GM10847 (cell line): ENCODE measurements at regions not wholly inside any gene's neighbourhood (a gene's known extent, or its start where the extent isn't known, plus 50 kb on each side); places are given as distances from the start of the nearest gene placed in this dataset.

Experiments used
- POLR2A ChIP-seq: IDR thresholded peaks from 2 replicates; pipeline ENCODE4 v1.6.1; 2011; ENCODE audit not compliant: insufficient read length; ENCODE audit errors: extremely low read depth

GRCh38 chr7:130986261-130986690, 252.3 kb upstream of the KLF14 start:
- TF ChIP-seq POLR2A, result no peak

DNA sequence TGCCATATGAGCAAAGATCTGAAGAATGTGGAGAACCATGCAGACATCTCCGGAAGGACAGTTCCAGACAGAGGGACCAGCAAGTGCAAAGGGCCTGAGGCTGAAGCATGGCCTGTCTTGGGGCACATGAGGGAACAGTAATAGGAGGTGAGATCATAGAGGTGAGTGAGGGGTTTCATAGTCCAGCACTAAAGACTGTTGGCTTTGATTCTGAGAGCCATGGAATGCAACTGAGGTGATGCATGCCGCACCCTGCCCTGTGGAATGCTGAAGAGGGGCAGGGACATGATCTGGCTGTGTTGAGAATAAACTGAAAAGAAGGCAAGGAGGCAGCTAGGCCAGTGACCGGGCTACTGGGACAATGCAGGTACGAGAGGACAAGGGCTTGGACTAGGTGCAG, 253.1 kb upstream of the KLF14 start:
- TF ChIP-seq POLR2A, result no peak

DNA sequence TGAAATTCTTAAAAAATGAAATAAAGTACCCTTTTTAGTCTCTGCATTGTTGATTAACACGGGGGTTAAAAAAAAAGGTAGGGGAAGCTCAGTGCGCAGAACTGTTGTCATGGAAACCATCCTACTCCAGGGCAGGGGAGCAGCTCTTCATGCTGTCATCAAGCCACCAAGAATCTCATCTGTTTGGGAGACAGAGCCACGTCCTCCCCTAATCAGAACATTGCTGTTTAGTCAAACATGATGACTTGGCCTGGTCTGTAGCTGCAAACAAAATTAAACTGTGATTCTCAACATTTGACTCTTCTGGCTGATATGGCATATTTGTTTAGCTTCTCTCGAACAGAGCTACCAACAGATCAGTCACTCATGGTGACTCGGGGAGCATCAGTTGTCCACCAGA, 254.4 kb upstream of the KLF14 start:
- no peak for TF ChIP-seq POLR2A

GRCh38 chr7:130989101-130989795, 255.2 kb upstream of the KLF14 start:
- no peak for TF ChIP-seq POLR2A

DNA sequence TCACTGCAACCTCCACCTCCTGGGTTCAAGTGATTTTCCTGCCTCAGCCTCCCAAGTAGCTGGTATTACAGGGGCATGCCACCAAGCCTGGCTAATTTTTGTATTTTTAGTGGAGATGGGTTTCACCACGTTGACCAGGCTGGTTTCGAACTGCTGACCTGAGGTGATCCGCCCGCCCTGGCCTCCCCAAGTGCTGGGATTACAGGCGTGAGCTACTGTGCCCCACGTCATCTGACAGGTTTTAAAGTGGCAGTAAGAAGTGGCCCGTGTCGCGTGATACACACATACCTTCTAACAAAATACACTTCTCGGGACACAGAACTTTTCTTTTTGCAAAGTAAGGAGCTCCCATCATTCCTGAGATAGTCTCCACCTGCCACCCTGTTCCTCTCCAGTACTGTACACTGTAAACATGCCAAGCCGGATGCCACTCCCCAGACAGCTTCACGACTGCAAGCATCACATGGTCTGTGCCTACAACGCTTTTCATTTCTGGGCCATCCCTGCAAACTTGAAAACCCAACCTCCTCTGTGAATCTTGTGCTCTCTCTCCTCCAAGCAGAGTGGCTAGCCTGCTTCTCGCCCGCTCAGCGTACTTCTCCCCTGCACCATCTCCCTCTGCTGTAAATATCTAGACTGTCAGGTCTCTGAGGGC, 256.3 kb upstream of the KLF14 start:
- no peak for TF ChIP-seq POLR2A

DNA sequence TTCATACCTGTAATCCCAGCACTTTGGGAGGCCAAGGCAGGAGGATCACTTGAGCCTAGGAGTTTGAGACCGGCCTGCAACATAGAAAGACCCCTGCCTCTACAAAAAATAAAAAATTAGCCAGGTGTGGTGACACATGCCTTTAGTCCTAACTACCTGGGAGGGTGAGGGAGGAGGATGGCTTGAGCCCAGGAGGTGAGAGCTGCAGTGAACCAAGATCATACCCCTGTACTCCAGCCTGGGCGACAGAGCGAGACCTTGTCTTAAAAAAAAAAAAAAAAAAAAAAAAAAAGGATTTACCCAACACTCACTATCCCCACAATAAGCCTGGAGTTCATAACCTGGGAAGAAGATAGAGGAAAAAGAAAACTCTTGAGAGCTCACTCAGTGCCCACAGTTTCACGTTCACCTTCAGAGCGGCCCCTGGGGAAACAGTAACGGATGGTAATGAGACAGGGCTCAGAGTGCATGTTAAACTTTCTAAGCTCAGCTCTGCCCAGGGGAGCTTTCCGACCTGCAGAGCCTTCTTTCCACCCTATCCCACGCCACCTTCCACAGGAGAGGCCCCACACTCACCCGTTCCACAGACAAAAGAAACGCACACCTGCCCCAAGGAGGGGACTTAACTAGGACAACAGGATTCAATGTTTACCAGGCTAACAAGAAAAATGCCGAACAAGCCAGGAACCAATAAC, 259.8 kb upstream of the KLF14 start:
- TF ChIP-seq POLR2A, result no peak

DNA sequence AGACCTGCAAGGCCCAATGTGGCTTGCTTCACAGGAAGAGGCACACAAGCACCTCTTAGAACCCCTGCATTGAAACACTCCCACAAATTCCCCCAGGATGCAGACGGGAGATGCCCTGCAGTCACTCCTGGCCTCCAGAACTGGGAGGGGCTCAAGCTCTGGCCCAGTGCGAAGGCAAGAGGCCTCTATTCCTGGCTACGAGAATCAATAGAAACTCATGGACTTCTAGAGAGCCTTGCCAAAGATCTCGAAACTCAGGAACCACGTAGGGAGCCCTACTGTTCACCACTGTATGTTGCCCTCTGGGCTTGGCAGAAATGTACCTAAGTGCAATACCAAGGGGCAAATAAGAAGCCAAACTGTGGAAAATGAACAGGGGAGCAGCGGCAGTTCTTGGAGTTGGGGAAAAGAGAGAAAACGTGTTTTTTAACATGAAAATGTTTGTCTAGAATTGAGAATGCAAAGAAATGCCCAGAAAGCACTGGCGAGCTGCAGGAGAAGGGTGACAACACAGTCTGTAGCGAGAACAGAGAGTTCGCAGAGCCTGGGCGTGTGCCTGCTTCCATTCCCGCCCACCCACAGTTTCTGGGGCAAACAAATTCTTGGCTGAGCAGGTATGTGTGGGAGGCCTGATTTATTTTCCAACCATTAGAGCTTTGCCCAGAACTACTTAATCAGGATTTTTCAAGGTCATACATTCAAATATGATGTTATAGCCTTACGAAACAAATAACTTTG, 260.5 kb upstream of the KLF14 start:
- TF ChIP-seq POLR2A, result no peak

GRCh38 chr7:130995252-130996081, 261.5 kb upstream of the KLF14 start:
- TF ChIP-seq POLR2A, result no peak

DNA sequence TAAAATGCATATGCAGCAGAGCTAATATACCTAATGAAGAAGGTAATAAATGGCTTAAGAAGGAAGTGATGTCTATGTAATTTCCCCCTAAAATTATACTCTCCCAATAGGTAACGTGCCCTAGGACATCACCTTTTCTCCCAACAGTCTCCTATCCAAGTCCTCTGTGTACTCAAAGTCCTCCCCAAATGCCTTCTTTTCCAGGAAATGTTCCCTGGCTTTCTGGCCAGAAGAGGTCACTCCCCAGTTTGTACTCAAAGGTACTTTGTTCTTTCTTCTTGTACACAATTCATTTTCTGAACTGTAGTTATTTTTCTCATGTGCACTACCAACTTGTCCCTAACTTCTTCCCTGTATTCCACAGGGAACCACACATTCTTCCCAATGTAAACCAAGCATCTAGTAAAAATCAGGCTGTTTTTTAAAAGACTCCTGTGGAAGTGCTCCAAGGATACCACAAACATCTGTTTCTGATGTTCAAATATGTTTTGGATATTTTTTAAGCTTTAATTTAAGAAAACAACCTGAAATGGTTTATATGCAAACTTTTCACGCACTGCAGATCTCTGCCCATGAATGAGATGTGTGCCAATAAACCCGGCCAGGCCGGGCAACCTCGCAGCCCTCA, 262.3 kb upstream of the KLF14 start:
- TF ChIP-seq POLR2A, result no peak

DNA sequence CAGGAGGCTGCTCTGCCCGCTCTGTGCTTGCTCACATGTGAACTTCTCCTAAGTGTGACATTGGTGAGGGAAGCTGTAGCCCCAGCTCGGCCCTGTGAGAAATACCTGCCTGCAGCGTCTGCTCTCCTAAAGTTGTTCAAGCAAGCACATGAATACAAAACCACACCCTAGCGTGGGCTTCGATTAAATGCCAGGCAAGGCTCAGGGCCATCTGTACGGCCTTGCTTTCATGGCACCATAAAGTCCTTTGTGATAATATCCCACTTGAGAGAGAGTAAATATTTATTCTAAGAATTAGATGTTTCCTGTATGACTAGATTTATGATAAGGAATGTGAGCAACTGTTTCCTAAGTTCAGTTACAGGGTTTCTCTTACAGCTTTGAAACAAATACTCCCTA, 262.8 kb upstream of the KLF14 start:
- no peak for TF ChIP-seq POLR2A

DNA sequence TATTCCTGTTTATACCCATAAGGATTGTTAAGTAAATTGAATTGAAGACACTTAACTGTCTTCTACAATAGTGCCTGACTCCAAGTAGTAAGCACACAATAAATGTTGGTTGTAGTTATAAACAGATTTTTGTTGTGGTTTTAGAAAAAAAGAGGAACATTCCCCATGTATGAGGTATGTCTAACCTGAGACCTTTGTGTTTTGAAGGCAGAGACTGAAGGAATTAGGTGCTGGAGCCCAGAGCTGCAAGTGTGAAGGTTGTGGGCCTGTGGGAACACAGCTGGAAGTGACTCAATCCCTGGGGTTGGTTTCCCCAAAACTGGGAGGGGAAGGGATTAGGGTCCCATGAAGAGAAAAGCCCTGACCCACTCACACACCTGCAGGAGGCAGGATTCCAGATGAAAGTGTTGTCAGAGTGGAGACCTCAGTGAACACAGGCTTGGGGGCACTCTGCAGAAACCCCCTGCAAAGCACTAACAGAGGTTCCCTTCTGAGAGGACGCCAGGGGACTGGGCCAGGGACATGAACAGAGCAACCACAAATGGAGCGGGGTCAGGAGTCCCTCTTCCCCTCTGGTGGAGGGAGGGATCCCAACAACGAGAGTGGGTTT, 265.1 kb upstream of the KLF14 start:
- no peak for TF ChIP-seq POLR2A

GRCh38 chr7:130999926-131000325, 265.9 kb upstream of the KLF14 start:
- TF ChIP-seq POLR2A, result no peak

- TF ChIP-seq POLR2A, result no peak
Measured at GRCh38 chr7:131000389-131000788, 266.4 kb upstream of the KLF14 start.

- no peak for TF ChIP-seq POLR2A
Measured at GRCh38 chr7:131000873-131001272, 266.9 kb upstream of the KLF14 start.
